Coronary artery (tissue), 2 donors: ENCODE measurements at regions not wholly inside any gene's neighbourhood (a gene's known extent, or its start where the extent isn't known, plus 50 kb on each side); places are given as distances from the start of the nearest gene placed in this dataset.

Source experiments
- DNase-seq: peaks from one replicate; pipeline ENCODE4 v3.0.0-alpha.2; 2017; ENCODE audit warnings: low spot score
- H3K27ac ChIP-seq, 2 donors: fragments of 200-600 bp; sonication (generic); one replicate each; pipeline ENCODE4 v1.5.1; 2016 to 2019
- H3K4me3 ChIP-seq: fragments of 200-600 bp; sonication (generic); 2 replicates; pipeline ENCODE4 v1.5.1; 2016; ENCODE audit warnings: mild to moderate bottlenecking, moderate library complexity
- TF ChIP-seq, protein P1 (sequence below): fragments of 200-600 bp; sonication (generic); IDR thresholded peaks from one replicate; pipeline ENCODE4 v1.5.1; 2019; ENCODE audit warnings: antibody characterized with exemption

DNA sequence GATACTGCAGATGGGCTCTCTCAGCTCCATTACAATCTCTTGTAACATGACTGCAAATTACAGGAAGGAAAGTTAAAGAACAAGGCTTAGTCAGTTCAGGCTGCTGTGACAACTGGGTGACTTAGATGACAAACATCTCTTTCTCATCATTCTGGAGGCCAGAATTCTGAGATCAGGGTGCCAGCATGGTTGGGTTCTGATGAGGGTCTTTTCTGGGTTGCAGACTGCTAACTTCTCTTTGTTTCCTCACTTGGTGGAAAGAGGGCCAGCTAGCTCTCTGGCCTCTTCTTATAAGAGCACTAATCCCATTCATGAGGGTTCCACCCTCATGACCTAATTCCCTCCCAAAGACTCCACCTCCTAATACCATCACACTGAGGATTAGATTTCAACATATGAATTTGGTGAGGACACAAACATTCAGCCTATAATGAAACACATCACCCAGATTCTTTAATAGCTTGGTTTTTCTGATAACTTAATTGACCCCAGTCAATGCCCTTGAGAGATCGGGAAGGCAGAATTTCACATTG lies 73.6 kb upstream of the MAMDC2 start:
- Histone ChIP-seq H3K4me3 (no peak overlapping the region), H3K27ac (no peak overlapping the region)
- TF ChIP-seq, protein P1, sequence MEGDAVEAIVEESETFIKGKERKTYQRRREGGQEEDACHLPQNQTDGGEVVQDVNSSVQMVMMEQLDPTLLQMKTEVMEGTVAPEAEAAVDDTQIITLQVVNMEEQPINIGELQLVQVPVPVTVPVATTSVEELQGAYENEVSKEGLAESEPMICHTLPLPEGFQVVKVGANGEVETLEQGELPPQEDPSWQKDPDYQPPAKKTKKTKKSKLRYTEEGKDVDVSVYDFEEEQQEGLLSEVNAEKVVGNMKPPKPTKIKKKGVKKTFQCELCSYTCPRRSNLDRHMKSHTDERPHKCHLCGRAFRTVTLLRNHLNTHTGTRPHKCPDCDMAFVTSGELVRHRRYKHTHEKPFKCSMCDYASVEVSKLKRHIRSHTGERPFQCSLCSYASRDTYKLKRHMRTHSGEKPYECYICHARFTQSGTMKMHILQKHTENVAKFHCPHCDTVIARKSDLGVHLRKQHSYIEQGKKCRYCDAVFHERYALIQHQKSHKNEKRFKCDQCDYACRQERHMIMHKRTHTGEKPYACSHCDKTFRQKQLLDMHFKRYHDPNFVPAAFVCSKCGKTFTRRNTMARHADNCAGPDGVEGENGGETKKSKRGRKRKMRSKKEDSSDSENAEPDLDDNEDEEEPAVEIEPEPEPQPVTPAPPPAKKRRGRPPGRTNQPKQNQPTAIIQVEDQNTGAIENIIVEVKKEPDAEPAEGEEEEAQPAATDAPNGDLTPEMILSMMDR = no peak
- no peak for DNase-seq

DNA sequence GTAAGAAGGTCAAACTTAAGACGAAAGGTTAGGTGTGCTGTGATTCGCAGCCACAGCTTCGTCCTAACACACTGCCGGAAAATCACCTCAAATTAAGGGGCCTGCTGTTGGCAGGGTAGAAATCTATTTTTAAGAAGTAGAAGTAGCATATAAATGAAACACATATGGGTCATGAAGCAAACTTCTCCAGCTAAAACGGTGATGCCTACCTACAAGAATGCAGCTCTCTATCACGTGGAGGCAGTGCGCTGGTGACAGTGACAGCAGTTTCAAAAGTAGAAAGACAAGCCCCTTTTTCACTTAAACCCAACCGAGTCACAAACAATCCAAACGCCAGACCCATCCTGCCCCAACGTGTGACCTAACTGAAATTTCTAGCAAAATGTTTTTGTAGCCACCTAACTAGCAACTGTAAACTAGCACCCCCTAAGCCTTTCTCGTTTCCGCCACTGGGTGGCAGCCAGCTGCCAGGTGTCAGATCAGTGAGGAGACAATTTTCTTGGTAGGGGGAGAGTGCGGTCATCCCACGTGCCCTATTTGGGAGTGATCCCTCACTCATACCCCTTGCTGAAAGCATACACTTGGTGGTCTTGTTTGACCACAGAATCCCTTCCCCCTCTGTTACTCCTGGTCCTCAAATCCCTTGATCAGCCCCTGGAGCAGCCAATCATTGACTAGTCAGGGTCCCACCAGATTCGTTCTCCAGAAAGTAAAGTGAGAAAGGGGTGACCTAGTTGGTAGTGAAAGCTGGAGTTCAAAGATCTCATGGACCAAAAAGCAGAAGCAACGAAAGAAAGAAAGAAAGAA lies 71.8 kb upstream of the MAMDC2 start:
- H3K27ac ChIP-seq = no peak overlapping the region
- DNase-seq = peak; percentile 81
- H3K4me3 ChIP-seq = no peak overlapping the region
- TF ChIP-seq, protein P1 = peak; percentile 84

DNA sequence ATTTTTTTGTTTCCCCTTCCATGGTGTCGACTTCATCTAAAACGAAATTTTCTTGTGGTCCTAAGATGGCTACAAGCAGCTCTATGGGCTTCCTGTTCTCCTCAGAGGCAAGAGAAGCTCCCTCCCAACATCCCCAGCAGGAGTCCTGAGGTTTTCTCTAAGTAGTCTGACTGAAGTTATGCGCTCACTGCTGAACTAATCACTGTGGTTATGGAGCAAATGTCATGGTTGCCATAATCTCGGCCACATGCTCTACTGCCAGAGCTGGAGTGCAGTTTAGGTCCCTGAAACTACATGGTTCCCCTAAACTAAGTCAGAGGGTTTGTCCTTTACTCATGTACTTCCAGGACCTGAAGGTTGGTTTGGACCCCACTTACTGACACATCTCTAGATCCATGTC lies 68.0 kb upstream of the MAMDC2 start:
- H3K4me3 ChIP-seq = no peak overlapping the region
- TF ChIP-seq, protein P1 = no peak
- DNase-seq = no peak

DNA sequence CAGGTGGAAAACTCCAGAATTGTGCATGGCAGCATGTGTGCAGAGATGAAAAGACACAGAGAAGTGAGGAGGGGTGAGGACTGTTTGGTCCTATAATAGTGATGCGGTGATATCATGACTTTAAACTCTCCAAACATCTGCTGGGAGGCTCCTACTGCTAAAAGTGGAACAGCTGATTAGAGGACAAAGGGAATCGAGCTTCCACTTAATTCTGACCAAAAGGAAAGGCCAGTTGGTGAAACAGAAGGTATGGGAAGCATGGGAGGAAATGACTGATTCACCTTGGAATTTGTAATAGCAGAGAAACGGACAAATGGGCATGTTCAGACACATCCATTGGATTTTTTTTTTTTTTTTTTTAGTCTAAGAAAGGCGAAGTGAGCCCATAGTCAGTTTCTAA lies 67.5 kb upstream of the MAMDC2 start:
- H3K4me3 ChIP-seq = no peak overlapping the region
- TF ChIP-seq, protein P1 = no peak
- no peak overlapping the region for H3K27ac ChIP-seq
- no peak for DNase-seq

More for the DNA sequence above, 68.0 kb upstream of the MAMDC2 start:
- no peak overlapping the region for H3K27ac ChIP-seq

DNA sequence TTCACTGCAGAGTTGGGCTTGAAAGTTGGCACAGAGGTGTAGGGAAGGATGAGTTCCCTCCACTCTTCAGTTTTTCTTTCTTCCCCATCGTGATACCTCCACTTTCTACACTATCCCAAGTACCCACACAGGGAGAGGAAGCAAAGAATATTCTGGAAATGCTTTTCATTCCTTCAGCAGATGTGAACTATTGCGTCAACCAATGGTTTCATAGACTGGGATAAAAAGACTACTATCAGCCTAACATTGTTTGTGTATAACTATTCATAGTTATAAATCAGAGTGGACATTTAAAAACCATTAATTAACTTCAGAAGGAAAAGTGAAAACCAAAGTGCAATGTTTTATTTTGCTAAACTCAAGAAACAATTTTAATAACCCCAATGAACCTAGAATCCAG lies 63.6 kb upstream of the MAMDC2 start:
- Histone ChIP-seq H3K4me3 (no peak overlapping the region), H3K27ac (no peak overlapping the region)
- DNase-seq = no peak
- TF ChIP-seq, protein P1 = no peak

DNA sequence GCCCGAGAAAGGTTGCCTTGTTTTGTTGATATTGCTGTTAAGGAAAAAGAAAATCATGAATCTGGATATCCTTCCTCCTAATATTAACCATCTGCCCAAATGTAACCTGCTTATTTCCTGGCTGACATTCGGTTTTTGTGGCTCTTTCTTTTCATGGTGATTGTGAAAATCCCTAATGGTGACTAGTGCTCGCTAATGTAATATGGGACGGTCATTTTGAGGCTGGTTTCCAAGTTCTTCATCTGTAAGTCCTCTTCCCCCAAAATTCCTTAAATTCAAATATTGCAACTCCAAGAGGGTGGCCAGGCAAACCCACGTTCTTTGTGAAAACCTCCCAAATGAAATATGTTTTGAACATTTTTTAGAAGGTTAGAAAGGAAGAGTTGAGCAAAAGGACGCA lies 63.1 kb upstream of the MAMDC2 start:
- TF ChIP-seq, protein P1 = no peak
- no peak for DNase-seq
- Histone ChIP-seq H3K27ac (no peak overlapping the region), H3K4me3 (no peak overlapping the region)
